Sigmoid colon (tissue), 4 donors: ENCODE measurements at regions not wholly inside any gene's neighbourhood (a gene's known extent, or its start where the extent isn't known, plus 50 kb on each side); places are given as distances from the start of the nearest gene placed in this dataset.

ENCODE experiments used
- POLR2A ChIP-seq, 2 donors: fragments of 450-650 bp; IDR thresholded peaks; one replicate each; pipeline ENCODE4 v1.6.1; 2016; ENCODE audit warnings: antibody characterized with exemption in 2 of 2, mild to moderate bottlenecking in 2 of 2, moderate library complexity in 2 of 2
- POLR2AphosphoS5 ChIP-seq, 4 donors: sonication (generic); formaldehyde crosslinking; IDR thresholded peaks; one replicate each; pipeline ENCODE4 v1.6.1; 2017; ENCODE audit warnings: antibody characterized with exemption in 4 of 4
- TF ChIP-seq, protein P1 (sequence below), 4 experiments: fragments of 450-650 bp in 3 of 4; fragments of 200-600 bp in 1 of 4; IDR thresholded peaks; one replicate each; pipeline ENCODE4 v1.5.1; 2016 to 2019; ENCODE audit warnings: antibody characterized with exemption in 4 of 4, mild to moderate bottlenecking in 3 of 4, moderate library complexity in 2 of 4

DNA sequence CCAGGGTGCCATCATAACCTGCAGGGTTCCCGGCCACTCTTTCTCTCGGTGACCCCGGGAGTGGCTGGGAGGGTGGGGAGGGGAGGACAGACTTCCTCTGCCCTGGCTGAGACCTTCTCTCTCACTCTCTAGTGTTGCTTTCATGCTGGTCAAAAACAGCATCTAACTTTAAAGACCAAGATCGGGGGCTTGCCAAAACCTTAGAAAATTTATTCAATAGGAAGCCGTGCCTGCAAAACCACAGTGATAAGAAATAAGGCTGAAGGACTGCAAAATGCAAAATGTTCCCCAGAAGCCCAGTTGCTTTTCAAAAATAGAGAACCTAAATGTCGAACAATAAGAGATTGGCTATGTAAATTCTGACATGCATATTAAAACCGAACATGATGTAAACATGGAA, 344.0 kb downstream of the FOXL1 start:
- TF ChIP-seq, protein P1, sequence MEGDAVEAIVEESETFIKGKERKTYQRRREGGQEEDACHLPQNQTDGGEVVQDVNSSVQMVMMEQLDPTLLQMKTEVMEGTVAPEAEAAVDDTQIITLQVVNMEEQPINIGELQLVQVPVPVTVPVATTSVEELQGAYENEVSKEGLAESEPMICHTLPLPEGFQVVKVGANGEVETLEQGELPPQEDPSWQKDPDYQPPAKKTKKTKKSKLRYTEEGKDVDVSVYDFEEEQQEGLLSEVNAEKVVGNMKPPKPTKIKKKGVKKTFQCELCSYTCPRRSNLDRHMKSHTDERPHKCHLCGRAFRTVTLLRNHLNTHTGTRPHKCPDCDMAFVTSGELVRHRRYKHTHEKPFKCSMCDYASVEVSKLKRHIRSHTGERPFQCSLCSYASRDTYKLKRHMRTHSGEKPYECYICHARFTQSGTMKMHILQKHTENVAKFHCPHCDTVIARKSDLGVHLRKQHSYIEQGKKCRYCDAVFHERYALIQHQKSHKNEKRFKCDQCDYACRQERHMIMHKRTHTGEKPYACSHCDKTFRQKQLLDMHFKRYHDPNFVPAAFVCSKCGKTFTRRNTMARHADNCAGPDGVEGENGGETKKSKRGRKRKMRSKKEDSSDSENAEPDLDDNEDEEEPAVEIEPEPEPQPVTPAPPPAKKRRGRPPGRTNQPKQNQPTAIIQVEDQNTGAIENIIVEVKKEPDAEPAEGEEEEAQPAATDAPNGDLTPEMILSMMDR (IDR thresholded peaks at IDR 0.05): no peak
- TF ChIP-seq POLR2AphosphoS5 (IDR thresholded peaks at IDR 0.05): no peak
- TF ChIP-seq POLR2A (IDR thresholded peaks at IDR 0.05): no peak
